ENCODE measurements at regions not wholly inside any gene's neighbourhood (a gene's known extent, or its start where the extent isn't known, plus 50 kb on each side); places are given as distances from the start of the nearest gene placed in this dataset.
"Not testable (repeated sequence)": the region's sequence is repeated elsewhere in the genome, so short reads cannot be mapped to it uniquely, and the experiment has no call there.

GRCh38 chr7:119886525-119886924 lies 386.4 kb upstream of the KCND2 start:
- TF ChIP-seq, protein P1, sequence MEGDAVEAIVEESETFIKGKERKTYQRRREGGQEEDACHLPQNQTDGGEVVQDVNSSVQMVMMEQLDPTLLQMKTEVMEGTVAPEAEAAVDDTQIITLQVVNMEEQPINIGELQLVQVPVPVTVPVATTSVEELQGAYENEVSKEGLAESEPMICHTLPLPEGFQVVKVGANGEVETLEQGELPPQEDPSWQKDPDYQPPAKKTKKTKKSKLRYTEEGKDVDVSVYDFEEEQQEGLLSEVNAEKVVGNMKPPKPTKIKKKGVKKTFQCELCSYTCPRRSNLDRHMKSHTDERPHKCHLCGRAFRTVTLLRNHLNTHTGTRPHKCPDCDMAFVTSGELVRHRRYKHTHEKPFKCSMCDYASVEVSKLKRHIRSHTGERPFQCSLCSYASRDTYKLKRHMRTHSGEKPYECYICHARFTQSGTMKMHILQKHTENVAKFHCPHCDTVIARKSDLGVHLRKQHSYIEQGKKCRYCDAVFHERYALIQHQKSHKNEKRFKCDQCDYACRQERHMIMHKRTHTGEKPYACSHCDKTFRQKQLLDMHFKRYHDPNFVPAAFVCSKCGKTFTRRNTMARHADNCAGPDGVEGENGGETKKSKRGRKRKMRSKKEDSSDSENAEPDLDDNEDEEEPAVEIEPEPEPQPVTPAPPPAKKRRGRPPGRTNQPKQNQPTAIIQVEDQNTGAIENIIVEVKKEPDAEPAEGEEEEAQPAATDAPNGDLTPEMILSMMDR (IDR thresholded peaks at IDR 0.05): not testable (repeated sequence)
- not testable (repeated sequence) for TF ChIP-seq ZFX (IDR thresholded peaks at IDR 0.05; ENCODE audit: borderline replicate concordance)

Measured in 22Rv1 (cell line).